ENCODE measurements at regions not wholly inside any gene's neighbourhood (a gene's known extent, or its start where the extent isn't known, plus 50 kb on each side); places are given as distances from the start of the nearest gene placed in this dataset.

DNA sequence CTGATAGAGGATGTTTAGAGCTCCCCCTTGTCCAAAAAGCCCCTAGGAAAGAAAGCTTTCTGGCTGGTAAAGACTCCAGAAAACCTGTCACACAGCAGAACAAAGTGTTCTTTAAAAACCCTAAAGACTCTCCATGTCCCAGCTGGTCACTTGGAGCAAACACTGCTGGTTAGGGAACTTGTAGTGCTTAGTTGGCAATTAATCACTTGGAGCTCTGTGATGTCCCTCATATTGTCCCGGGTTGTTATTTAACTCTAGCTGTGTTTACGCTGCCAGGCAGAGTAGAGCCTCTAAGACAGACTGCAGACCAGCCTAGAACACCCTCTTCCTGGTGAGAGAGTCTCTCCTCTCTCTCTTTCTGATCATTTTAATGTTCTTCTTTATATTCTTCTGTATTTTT lies 267.3 kb downstream of the BCOR start:
- no peak for DNase-seq
- no peak overlapping the region for H3K4me3 Mint-ChIP-seq
- H3K4me1 Mint-ChIP-seq: peaks cover 35% of the 10 kb centered on the region
- H3K27ac Mint-ChIP-seq: no peak overlapping the region
- H3K36me3 Mint-ChIP-seq (ENCODE audit: low read depth): no peaks in the 10 kb centered on the region
- TF ChIP-seq, protein P1, sequence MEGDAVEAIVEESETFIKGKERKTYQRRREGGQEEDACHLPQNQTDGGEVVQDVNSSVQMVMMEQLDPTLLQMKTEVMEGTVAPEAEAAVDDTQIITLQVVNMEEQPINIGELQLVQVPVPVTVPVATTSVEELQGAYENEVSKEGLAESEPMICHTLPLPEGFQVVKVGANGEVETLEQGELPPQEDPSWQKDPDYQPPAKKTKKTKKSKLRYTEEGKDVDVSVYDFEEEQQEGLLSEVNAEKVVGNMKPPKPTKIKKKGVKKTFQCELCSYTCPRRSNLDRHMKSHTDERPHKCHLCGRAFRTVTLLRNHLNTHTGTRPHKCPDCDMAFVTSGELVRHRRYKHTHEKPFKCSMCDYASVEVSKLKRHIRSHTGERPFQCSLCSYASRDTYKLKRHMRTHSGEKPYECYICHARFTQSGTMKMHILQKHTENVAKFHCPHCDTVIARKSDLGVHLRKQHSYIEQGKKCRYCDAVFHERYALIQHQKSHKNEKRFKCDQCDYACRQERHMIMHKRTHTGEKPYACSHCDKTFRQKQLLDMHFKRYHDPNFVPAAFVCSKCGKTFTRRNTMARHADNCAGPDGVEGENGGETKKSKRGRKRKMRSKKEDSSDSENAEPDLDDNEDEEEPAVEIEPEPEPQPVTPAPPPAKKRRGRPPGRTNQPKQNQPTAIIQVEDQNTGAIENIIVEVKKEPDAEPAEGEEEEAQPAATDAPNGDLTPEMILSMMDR (IDR thresholded peaks at IDR 0.05): no peak
- H3K27me3 Mint-ChIP-seq (ENCODE audit: low read depth, poor library complexity): peaks cover 56% of the 10 kb centered on the region
- H3K9me3 Mint-ChIP-seq: peaks cover 24% of the 10 kb centered on the region

DNA sequence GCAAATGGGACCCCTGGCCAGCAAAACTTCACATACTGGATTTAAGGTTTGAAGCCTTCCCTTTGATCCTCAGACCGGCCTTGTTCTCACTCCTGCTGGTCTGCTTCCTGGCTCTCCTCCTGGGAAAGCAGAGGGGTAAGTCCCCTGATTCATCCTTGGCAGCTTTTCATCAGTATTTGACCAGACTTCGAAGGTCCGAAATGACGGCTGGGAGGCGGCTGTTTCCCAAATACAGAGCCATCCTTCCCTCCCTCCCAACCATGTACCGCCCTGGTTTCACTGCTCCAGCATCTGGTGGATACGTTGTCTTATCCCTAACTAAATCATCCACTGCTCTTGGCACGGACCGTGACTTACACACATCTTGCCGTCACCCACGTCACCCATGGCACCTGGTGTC lies 265.5 kb downstream of the BCOR start:
- peaks cover 21% of the 10 kb centered on the region for H3K9me3 Mint-ChIP-seq
- H3K27me3 Mint-ChIP-seq (ENCODE audit: low read depth, poor library complexity): peaks cover 56% of the 10 kb centered on the region
- no peak overlapping the region for H3K4me3 Mint-ChIP-seq
- no peak overlapping the region for H3K27ac Mint-ChIP-seq
- no peak for DNase-seq
- H3K36me3 Mint-ChIP-seq (ENCODE audit: low read depth): no peaks in the 10 kb centered on the region
- TF ChIP-seq, protein P1 (IDR thresholded peaks at IDR 0.05): no peak
- peaks cover 29% of the 10 kb centered on the region for H3K4me1 Mint-ChIP-seq

DNA sequence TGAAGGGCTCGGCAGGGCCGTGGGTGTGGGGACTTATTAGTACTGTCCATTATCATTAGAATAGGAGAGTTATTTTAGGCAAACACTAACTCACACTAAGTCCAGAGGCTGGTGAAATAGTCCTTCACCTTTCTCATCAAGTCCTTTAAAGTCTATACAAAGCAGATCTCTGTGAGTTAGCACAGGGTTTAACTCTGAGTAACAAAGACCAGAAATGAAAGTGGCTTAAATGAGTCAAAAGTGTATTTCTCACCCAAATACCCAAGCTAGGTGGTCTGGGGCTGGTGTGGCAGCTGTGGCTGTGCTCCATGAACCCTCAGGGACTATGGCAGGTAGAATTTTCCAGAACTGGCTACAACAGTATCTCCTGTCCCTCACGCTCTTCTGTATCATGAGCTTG lies 263.2 kb downstream of the BCOR start:
- Mint-ChIP-seq H3K27ac (no peak overlapping the region), H3K4me1 (peaks cover 18% of the 10 kb centered on the region), H3K9me3 (peaks cover 19% of the 10 kb centered on the region), H3K27me3 (ENCODE audit: low read depth, poor library complexity) (peaks cover 51% of the 10 kb centered on the region), H3K36me3 (ENCODE audit: low read depth) (no peaks in the 10 kb centered on the region), H3K4me3 (no peak overlapping the region)
- DNase-seq: no peak
- TF ChIP-seq, protein P1 (IDR thresholded peaks at IDR 0.05): no peak

DNA sequence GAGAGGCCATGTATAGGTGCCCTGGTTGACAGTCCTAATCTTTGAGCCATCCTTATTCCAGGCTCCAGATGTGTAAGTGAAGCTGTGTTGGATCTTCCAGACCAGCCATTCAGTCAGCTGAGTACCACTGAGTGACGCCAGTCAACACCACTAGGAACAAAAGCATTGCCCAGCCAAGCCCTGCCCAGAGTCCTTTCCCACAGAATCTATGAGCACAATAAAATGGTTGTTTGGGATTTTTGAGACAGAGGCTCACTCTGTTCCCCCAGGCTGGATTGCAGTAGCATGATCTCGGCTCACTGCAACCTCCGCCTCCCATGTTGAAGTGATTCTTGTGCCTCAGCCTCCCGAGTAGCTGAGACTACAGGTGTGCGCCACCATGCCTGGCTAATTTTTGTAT lies 262.5 kb downstream of the BCOR start:
- Mint-ChIP-seq H3K36me3 (ENCODE audit: low read depth) (no peaks in the 10 kb centered on the region), H3K27me3 (ENCODE audit: low read depth, poor library complexity) (peaks cover 51% of the 10 kb centered on the region), H3K4me3 (no peak overlapping the region), H3K9me3 (peaks cover 18% of the 10 kb centered on the region), H3K4me1 (peaks cover 12% of the 10 kb centered on the region), H3K27ac (no peak overlapping the region)
- no peak for DNase-seq
- TF ChIP-seq, protein P1 (IDR thresholded peaks at IDR 0.05): no peak

DNA sequence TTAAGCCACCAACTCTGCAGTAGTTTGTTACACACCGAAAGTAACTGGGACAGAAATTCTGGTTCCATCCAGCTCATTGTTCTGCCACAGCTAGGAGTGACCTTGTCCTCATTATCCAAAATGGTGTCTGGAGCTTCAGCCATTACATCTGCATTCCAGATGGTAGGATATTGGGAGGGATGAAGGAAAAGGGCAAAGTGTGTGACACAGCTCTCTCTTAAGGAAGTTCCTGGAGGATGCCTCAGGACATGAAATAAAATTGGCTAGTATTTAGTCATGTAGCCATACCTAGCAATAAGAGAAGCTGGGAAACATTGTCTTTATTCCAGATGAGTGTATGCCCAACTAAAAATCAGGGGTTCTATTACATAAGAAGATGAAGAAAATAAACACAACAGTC lies 262.0 kb downstream of the BCOR start:
- H3K27ac Mint-ChIP-seq: no peak overlapping the region
- TF ChIP-seq, protein P1 (IDR thresholded peaks at IDR 0.05): no peak
- H3K4me3 Mint-ChIP-seq: no peak overlapping the region
- peaks cover 18% of the 10 kb centered on the region for H3K9me3 Mint-ChIP-seq
- DNase-seq: no peak
- H3K36me3 Mint-ChIP-seq (ENCODE audit: low read depth): no peaks in the 10 kb centered on the region
- H3K27me3 Mint-ChIP-seq (ENCODE audit: low read depth, poor library complexity): peaks cover 51% of the 10 kb centered on the region
- H3K4me1 Mint-ChIP-seq: peaks cover 10% of the 10 kb centered on the region

DNA sequence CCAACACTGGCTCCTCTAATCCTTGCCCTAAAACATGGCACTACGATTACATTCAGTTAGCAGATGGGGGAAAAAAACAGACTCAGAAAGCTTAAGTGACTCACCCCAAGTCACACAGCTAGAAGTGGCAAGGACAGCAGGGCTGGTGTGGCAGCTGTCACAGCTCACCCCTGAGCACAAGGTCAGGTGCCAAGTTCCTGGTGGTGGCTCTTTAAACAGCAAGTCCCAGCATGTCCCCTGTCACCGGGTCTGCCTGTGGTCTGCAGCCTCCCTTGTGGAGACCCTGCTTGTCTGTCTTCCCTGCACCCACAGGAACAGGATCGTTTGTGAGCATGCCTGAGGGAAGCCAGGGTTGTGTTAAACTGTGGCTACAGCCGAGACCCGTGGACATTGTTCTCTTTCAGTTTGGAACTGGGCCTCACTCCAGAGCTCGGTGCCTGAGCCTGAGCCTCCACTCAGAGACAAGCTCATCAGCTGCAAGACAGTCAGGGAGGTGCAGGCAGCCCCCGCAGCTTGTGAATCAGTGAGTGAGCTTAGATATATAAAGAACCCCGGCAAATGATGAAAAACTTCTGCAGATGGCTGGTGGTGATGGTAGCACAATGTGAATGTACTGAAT lies 260.8 kb downstream of the BCOR start:
- no peak overlapping the region for H3K27ac Mint-ChIP-seq
- TF ChIP-seq, protein P1 (IDR thresholded peaks at IDR 0.05): no peak
- H3K27me3 Mint-ChIP-seq (ENCODE audit: low read depth, poor library complexity): peaks cover 49% of the 10 kb centered on the region
- DNase-seq: no peak
- no peaks in the 10 kb centered on the region for H3K36me3 Mint-ChIP-seq (ENCODE audit: low read depth)
- H3K4me3 Mint-ChIP-seq: no peak overlapping the region
- H3K4me1 Mint-ChIP-seq: peaks cover 19% of the 10 kb centered on the region
- peaks cover 18% of the 10 kb centered on the region for H3K9me3 Mint-ChIP-seq

All from nephron progenitor cell (in vitro differentiated cells).